Left renal cortex interstitium (tissue), 4 donors: ENCODE measurements at regions not wholly inside any gene's neighbourhood (a gene's known extent, or its start where the extent isn't known, plus 50 kb on each side); places are given as distances from the start of the nearest gene placed in this dataset.
"Not testable (repeated sequence)": the region's sequence is repeated elsewhere in the genome, so short reads cannot be mapped to it uniquely, and the experiment has no call there.

Experiments
- DNase-seq, 4 donors: peaks; one replicate each; pipeline ENCODE4 v3.0.0-alpha.2; 2013; ENCODE audit warnings: low read depth in 4 of 4, low spot score in 2 of 4, missing footprints in 1 of 4

DNA sequence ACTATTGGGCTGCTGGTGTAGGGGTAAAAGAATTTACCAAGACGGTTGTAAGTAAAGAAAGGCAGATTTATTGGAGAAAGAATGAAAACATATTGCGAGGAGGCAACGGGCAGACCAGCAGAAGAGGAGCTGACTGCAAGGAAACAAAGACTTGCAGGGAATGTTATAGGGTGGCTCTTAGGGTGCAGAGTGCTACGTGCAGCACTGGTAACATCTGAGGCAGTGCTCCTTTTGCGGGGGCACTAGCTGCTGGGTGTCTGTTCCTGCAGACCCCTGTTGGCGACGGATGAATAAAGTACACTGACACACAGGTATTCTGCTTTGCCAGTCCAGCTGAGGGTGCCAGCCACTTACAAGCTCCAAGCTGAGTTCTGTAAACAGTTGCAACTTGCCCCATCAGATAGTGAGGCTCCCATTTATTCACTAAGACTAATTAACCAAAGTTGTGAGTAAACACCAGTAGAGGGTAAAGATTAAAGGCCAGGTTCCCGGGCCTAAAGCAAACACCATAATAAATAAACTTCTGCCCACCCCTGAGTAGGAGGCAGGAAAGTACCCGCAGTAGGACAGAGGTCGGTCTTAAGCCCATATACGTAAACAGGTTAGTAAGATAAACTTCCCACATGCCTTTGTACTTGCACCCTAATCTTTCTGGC is 140.2 kb upstream of the KCNK1 start:
- no peak for DNase-seq

DNA sequence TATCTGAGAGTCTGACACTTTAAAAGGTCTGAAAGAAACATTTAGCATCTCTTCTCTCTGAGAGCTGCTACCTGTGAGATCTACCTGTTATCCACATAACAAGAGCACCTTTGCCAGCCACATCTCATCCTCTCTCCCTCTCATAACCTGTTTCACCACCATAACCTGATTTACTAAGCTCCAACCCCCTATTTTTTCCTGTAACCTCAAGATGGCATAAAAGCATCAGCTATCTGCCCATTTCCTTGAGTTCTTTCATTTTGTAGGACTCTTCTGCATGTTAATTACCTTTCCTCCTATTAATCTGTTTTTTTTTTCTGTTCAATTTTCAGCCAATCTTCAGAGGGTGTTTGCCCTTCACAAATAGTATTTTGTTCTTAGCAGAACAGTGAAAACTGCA is 136.5 kb upstream of the KCNK1 start:
- no peak for DNase-seq

DNA sequence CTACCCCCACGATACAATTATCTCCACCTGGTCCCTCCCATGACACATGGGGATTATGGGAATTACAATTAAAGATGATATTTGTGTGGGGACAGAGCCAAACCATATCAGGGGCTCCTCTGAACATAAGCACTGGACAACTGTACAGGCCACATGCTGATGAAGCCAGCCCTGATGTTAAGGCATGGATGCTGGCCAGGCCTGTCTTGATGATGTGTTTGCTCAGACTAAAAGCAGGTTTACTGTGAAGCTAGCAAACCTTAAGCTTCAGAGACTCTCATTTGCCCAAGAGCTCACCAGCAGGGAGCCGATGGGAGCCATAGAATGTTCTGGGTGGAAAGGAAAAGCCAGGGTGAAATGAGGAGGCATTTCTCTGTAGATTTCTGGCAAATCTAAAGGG is 135.3 kb upstream of the KCNK1 start:
- DNase-seq: no peak

DNA sequence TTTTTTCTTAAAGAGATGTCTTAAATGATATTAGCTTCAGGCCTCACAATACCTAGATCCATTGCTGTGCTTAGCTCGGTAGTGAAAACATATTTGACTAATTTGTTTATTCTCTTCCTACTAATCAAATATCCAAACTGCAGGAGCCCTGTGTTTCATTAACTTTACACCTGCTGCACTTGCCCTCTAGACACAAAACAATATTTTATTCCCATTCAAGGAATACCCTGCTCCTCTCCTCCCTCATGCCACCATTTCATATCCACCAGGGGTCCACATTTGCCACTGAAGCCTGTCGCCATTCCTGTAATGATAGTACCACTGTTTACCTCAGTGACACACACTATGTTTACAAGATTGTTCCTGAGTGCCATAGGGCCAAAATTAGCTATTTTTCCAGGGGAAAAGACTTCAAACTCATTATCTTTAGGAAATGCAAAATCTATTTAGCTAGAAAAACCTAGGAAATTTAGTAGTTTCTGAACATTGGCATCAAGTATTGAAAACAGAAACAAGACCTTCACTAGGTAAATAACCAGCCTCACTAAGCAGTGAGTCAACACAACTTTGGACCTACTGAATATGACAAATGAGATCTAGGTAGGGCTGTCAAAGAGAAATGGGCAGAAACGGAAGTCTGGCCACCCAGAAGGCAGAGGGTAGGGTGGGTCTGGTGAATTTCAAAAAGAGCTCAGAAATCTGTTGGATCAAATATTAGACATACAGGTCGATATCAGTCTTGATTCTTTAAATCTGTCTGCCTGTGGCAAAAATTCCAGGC is 134.6 kb upstream of the KCNK1 start:
- DNase-seq: no peak

DNA sequence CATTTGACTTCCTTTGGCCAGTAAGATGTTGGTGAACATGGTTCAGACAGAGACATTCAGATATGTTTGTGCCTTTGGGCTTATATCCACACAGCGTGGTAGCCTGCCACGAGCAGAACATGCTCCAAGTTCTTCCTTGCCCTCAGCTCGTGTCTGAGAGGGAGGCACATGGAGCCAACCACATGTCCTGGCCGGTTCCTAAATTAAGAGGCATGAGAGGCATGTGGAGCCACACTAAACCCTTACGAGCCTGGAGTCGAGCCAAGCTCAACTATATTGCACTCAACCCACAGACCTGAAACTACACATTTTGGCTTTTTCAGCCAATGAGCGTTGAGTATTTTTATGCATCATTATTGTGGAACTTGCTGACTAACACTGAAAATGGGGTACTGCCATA is 133.7 kb upstream of the KCNK1 start:
- no peak for DNase-seq

DNA sequence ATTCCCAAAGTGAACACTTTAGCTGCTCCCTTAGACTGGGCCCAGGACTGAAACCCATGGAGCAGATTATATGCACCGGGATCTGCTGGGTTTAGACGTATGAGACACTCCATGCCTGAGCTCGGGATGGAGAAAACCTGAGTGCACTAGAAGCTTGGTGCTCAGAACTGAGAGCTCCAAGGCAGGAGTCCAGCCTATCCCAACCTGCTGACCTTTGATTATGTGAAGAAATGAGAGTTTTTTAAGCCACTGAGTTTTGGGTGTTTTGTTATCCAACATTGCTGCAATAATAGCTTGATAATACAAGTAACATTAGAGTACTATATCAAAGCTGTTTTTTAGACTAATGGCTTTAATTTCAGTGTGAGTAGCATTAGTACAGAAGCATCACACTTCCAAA is 131.5 kb upstream of the KCNK1 start:
- DNase-seq: no peak

DNA sequence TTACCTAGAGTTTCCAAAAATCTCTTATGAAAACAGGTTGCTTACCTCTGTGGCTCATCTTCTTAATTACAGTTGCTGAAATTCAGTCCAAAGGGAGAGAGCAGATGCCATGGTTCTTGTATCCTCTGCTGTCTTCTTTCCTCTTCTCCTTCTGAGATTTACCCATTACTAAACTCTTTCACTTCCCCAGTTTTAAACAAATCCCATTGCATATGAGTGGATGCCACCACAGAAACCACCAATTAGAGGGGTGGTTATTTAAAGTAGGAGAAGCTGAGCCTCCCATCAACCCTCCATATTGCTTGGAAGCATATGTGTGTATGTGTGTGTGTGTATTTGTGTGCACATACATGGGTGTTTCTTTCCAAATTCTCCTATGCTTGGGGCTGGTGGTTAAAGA is 128.5 kb upstream of the KCNK1 start:
- DNase-seq: no peak

DNA sequence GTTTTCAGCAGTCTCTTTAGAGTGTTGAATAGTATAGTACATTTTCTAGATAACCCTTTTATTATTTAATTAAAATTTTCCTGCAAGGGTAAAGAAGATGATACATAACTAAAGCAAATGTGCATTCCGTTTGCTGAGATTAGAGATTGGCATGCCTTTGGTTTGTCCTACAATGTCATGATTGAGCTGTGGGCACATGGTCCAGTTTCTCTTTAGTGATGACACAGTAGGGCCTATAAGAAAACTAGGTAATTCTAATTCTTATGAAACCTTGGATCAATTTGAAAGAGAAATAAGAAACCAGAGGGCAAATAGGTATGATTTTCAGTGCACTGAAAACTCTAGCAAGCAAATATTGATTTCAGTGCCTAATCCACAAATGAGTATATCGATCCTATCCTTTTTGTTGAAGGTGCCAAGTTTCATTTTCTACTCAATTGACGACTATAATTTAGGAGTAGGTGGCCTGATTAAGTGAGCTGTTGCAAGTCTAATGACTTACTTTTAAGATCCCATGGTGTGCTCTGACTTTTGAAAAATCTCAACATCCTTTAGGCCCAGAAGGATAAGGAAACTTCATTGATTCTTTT is 128.0 kb upstream of the KCNK1 start:
- no peak for DNase-seq

DNA sequence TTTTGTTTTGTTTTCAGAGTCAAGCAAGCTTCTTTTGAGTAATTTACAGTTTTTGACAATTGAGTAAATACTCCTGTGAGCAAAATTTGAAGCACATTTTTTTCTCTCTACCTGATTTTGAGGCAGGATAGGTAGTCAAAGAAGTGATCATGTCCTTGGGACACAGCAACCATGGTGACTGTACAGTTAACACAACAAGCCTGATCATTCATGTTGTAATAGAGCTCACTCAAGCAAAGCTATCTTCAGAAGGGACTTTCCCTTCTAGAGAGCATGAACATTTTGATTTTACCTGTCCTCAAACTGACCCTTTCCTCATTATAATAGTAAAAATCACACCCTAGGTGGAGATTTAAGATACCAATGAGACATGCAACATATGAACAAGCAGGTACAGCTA is 126.5 kb upstream of the KCNK1 start:
- no peak for DNase-seq

DNA sequence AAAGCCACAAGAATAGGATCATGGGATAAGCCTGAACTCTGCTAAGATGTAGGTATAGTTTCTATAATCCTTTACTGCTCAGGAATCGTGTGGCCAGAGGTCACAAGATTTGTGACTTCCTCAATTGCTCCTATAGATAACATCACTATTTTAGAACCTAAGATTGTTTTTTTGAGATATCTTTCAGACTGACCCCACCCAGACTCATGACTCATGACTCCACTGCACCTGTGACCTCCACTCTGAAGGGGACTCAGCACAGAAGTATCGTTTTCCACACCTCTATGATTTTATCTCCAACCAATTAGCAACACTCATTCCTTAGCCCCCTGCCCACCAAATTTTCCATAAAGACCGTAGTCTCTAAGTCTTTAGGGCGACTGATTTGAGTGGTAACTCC is 124.5 kb upstream of the KCNK1 start:
- no peak for DNase-seq

DNA sequence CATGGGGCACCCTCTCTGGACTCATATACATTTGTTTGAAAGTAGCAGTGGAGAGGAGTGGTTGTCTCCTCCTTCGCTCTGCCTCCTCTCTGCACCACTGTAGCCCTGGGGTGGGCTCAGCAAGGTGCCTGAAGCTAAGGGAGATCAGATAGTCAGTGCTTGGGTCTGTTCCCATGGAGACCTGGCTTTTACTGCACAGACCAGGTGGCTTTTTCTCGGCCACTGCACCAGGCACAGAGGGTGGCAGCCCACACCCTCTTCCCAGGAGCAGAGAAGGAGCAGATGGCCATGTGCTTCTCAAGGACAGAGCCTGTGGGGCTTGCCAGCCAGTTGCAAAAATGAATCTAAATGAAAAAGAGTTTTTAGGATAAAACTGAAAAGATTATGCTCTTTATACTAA is 123.4 kb upstream of the KCNK1 start:
- no peak for DNase-seq

DNA sequence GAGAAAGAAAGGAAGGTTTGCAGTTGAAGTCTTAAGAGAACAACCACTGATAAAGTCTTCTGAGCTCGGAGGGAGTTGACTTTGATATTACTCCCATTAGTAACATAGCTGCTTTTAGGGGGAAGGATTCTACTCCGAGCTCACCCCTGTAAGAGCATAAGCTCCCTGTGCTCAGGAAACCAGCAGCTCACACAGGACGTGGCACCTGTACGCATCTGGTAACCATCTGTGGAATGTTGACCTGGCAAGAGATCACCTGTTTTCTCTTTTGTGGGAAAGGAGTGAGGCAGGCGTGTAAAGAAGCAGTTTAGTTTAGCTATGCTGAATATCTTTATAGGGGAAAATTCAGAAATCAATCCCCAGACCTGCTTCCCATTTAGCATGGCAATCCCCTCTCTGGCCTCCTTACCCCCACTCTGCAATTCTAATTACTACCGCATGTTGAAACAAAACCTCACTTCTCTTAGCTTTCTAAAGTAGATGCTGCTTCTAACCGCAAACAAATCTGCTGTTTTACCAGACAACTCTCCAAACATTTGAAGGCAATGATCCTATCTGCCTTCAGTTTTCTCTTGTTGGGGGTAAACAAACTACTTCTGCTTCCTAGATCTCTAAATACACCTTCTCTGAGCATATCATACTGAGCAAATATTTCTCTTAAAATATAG is 121.8 kb upstream of the KCNK1 start:
- DNase-seq: no peak

DNA sequence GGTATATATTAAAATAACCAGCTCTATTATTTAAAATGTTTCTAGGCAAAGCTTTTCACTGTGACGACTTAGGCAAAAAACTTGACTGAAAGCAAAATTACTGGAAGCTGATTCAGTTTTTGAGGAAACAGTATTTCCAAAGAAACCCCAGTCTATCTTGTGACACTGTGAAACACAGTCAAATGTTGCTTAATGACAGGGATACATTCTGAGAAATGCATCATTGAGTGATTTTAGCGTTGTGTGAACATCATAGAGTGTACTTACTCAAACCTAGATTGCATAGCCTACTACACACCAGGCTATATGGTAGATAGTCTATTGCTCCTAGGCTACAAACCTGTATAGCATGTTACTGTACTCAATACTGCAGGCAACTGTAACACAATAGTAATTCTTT is 116.9 kb upstream of the KCNK1 start:
- DNase-seq: no peak

DNA sequence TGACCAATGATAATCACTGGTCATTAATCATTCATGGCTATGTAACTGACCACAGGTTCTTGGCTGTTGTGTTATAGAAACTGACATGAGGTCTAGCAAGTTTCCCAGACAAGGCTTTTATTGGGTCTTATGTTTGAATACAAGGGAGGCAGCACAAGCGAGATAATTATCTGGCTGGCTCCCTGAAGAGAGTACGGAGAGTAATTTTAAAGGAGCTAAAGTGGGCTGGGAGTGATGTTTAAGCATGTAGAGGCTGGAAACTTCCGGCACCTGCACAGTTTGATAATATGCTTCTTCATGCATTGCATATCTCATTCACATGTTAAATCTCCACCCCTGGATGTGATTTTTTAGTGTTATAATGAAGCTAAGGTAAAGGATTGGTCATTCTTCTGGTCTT is 116.2 kb upstream of the KCNK1 start:
- no peak for DNase-seq

DNA sequence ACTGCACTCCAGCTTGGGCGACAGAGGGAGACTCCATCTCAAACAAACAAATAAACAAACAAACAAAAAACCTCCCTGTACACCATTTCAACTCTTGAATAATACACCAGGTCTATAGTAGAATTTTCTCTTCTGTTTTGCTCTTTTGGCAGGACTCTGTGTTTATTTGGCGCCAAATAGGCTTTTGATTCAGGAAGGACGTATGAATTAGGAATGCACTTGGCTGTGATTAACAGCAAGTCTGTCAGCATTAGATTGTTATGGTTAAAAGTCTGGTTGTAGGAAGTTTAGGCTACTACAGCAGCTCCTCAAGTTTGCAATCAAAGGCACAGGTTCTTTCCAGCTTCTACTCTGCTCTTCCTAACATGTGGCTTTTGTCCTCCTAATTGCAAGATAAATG is 113.8 kb upstream of the KCNK1 start:
- no peak for DNase-seq

DNA sequence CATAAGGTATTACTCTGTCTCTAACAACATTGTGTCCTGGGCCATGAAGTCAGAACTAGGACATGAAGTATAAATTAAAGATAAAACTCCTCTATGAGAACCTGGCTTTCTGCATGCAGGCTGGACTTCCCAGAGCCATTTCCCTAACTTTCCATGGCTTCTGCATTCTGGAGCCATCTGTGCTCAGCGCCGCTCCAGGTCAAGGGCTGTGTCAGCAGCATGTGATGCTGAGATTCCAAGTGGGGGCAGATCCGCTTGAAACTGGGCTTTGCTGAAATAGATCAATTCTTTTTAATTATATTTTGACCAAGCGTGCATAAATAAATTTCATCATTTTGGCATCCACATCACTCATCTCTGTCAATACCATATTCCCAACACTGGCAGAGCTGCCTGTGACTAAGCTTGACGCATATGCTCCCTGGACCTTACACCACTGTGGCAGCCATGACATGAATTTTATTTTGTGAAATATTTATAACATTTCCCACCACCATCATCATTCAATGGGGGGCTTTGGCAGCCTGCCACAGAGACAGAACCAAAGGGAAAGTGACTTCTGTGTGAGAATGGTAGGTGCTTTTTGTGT is 110.4 kb upstream of the KCNK1 start:
- DNase-seq: no peak

DNA sequence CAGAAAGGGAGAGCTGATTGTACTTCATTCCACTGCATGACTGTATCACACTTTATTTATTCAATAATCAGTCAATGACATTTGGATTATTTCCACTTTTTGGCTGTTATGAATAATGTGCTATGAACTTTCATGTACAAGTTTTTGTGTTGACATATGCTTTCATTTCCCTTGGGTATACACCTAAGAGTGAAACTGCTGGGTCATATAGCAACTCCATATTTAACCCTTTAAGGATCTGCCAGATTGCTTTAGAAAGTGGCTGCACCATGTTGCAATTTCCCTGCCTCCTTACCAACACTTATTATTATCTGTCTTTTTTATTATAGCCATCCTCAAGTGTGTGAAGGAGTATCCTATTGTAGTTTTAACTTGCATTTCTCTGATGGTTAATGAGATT is 108.8 kb upstream of the KCNK1 start:
- DNase-seq: no peak

DNA sequence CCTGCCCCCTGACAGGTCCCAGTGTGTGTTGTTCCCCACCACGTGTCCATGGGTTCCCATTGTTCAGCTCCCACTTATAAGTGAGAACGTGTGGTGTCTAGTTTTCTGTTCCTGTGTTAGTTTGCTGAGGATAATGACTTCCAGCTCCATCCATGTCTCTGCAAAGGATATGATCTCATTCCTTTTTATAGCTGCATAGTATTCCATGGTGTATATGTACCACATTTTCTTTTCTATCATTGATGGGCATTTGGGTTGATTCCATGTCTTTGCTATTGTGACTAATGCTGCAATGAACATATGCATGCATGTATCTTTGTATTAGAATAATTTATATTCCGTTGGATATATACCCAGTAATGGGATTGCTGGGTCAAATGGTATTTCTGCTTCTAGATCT is 108.0 kb upstream of the KCNK1 start:
- not testable (repeated sequence) for DNase-seq

DNA sequence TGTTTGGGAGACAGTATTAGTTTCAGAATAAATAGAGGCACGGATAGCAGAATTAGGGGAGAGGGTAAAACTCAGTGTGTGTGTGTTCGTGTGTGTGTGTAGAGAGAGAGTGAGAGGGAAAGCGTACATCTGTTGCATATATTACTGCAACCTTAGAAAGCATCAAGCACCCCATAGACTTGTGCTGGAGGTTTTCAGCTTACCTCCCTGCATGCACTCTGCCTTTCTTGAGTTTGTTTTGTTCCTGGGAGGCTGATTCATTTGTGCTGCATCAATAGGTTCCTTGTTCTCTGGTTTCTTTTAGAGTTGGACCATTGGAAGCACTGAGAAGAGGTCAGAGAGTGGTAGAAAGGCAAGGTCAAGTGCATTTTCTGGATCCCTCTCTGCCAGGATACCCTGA is 104.4 kb upstream of the KCNK1 start:
- DNase-seq: no peak

DNA sequence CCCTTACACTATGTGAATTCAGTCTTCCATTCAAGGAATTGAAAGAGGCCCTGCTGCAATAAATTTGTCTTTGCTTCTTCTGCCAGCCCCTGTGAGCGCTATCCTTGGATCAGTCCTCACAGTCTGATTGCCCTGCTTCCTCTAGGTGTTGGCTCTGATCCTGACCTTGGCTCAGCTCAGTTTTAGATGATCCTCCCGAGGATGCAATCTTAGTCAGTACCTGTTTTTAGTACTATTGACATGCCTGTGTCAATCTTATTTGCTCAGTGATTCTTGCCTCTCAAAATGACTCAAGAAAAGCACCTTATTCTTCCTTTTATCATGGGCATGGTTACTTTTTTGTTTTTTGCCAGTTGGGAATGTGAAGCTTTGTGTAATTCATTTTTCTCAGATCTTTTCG is 101.4 kb upstream of the KCNK1 start:
- DNase-seq: no peak

DNA sequence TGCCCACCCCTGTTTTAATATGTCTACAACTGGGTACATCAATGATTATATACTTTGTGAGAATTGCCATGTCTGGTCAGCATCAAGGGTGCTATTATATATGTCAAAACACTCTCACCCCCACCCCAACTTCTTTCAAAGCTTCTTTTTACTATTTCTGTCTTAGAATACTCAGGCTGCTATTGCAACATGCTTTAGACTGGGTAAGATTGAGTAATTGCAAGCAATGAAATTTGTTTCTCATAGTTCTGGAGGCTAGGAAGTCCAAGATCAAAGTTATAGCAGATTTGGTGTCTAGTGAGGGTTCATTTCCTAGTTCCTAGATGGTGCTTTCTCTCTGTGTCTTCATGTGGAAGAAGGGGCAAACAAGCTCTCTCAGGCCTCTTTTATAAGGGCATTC is 100.5 kb upstream of the KCNK1 start:
- no peak for DNase-seq
